ENCODE measurements at regions not wholly inside any gene's neighbourhood (a gene's known extent, or its start where the extent isn't known, plus 50 kb on each side); places are given as distances from the start of the nearest gene placed in this dataset.

DNA sequence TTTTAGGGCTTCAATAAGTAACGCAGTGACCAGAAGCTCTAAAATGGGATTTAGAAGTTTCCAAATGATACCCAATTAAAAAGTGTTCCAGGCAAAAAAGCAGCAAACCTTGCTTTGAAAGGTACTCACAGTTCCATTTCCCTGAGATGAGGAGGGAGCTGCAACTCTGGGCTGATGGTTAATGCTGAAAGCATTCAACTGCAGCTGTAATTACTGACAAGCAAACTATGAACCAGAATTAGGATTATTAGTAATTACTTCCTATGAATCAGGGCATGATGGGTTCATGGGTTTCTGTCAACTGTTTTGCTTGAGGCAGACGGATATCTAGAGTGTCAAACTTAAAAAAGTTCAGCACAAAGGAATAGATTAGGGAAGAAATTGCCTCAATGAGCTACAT is 357.4 kb downstream of the STIM2 start:
- no peak for TF ChIP-seq EP300 (IDR thresholded peaks at IDR 0.05)
- no peak for TF ChIP-seq POLR2A (IDR thresholded peaks at IDR 0.05)
- no peak for TF ChIP-seq POLR2AphosphoS5 (IDR thresholded peaks at IDR 0.05)
- TF ChIP-seq, protein P1, sequence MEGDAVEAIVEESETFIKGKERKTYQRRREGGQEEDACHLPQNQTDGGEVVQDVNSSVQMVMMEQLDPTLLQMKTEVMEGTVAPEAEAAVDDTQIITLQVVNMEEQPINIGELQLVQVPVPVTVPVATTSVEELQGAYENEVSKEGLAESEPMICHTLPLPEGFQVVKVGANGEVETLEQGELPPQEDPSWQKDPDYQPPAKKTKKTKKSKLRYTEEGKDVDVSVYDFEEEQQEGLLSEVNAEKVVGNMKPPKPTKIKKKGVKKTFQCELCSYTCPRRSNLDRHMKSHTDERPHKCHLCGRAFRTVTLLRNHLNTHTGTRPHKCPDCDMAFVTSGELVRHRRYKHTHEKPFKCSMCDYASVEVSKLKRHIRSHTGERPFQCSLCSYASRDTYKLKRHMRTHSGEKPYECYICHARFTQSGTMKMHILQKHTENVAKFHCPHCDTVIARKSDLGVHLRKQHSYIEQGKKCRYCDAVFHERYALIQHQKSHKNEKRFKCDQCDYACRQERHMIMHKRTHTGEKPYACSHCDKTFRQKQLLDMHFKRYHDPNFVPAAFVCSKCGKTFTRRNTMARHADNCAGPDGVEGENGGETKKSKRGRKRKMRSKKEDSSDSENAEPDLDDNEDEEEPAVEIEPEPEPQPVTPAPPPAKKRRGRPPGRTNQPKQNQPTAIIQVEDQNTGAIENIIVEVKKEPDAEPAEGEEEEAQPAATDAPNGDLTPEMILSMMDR (IDR thresholded peaks at IDR 0.05) = no peak
- DNase-seq = no peak
- H3K27ac ChIP-seq = no peak overlapping the region
- no peaks in the 10 kb centered on the region for H3K27me3 ChIP-seq
- H3K4me3 ChIP-seq = no peak overlapping the region
- H3K9me3 ChIP-seq = no peaks in the 10 kb centered on the region
- WGBS, 5 donors = 54 to 70% (median 63%) methylated on average over 2 of the region's 2 CpGs
- H3K4me1 ChIP-seq = no peaks in the 10 kb centered on the region
- intact Hi-C loops (cut with DNase I; ENCODE audit: low total_unique reads) = no loop called here
- H3K36me3 ChIP-seq = no peaks in the 10 kb centered on the region

DNA sequence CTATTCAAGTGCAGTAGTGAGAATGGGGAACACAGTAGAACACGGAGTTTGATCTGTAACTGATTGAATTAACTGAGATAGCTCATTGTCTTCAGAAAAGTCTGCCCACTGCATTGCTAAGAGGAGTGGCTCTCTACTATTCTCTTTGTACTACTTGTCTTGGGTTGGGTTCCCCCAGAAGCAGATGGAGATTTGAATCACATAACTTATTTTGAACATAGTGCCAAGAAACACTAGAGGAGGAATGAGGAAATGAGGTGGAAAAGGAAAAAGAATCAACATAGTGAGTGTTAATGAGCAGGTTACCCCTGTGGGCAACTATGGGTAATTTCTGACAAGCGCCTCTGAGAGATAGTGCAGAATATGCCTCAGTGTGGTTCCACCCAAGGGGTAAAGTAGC is 362.7 kb downstream of the STIM2 start:
- TF ChIP-seq POLR2A (IDR thresholded peaks at IDR 0.05) (no peak), EP300 (IDR thresholded peaks at IDR 0.05) (no peak), POLR2AphosphoS5 (IDR thresholded peaks at IDR 0.05) (no peak)
- TF ChIP-seq, protein P1 (IDR thresholded peaks at IDR 0.05) = no peak
- no peaks in the 10 kb centered on the region for H3K36me3 ChIP-seq
- 69 to 75% (median 73%) methylated on average over 2 of the region's 2 CpGs for WGBS, 5 donors

DNA sequence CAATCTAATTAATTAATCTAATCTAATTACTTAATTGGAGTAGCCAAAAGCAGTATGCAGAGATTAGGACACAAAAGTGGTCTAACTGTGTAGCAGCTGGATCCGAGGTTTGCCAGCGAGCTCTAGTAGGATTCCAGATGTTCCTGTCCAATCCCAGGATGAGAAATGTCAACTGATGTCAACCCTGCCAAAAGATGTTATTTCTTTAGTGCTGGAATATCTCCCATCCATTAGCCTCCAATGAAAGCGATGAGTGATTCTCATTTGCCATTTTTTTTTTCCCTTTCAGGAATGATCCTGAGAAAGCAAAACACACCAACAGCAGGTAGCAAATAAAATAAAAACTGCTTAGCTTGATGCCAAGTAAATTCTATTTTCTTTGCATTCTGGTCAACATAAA is 372.9 kb downstream of the STIM2 start:
- Histone ChIP-seq H3K27me3 (no peaks in the 10 kb centered on the region), H3K4me3 (no peak overlapping the region), H3K27ac (no peak overlapping the region), H3K36me3 (no peaks in the 10 kb centered on the region), H3K9me3 (no peaks in the 10 kb centered on the region), H3K4me1 (no peaks in the 10 kb centered on the region)
- intact Hi-C loops (cut with DNase I; ENCODE audit: low total_unique reads) = no loop called here
- peak in 1 of 2 donors; percentile 14 for DNase-seq
- 60 to 87% (median 81%) methylated on average over 3 of the region's 3 CpGs for WGBS, 5 donors
- TF ChIP-seq POLR2AphosphoS5 (IDR thresholded peaks at IDR 0.05) = no peak
- TF ChIP-seq POLR2A (IDR thresholded peaks at IDR 0.05) = no peak
- TF ChIP-seq, protein P1 (IDR thresholded peaks at IDR 0.05) = no peak
- no peak for TF ChIP-seq EP300 (IDR thresholded peaks at IDR 0.05)

More for the DNA sequence above, 362.7 kb downstream of the STIM2 start:
- Histone ChIP-seq H3K4me3 (no peak overlapping the region), H3K27me3 (no peaks in the 10 kb centered on the region), H3K9me3 (no peaks in the 10 kb centered on the region), H3K27ac (no peak overlapping the region), H3K4me1 (no peaks in the 10 kb centered on the region)
- no peak for DNase-seq
- intact Hi-C loops (cut with DNase I; ENCODE audit: low total_unique reads) = no loop called here

DNA sequence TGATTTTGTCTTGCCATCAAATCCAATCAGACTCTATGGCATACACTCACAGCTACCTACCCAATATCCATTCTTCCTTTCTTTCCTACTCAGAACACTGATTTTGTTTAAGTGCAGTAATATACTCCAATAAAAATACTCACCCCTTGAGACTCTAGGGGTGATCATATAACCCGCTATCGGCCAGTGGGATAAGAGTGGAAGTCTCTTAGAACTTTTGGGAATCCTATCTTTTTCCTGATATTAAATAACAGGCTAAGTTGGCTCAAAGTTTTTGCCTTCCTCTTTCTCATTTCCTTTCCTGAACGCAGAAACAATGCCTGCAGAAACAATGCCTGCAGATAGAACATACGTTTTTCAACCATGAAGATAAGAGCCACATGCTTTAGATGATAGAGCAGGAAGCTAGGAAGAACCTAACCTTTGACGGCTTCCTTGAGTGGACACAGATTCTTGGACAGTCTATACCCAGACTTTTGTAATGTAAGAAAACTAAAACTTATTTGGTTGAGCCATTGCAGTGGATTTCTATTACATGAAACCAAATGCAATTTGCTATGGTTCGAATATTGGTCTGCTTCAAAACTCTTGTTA is 373.8 kb downstream of the STIM2 start:
- H3K4me3 ChIP-seq = no peak overlapping the region
- H3K27ac ChIP-seq = no peak overlapping the region
- DNase-seq = no peak
- H3K36me3 ChIP-seq = no peaks in the 10 kb centered on the region
- no peaks in the 10 kb centered on the region for H3K27me3 ChIP-seq
- 60 to 66% (median 63%) methylated on average over 6 of the region's 6 CpGs for WGBS, 5 donors
- no peaks in the 10 kb centered on the region for H3K4me1 ChIP-seq
- H3K9me3 ChIP-seq = no peaks in the 10 kb centered on the region
- TF ChIP-seq EP300 (IDR thresholded peaks at IDR 0.05) (no peak), POLR2A (IDR thresholded peaks at IDR 0.05) (no peak), POLR2AphosphoS5 (IDR thresholded peaks at IDR 0.05) (no peak)
- TF ChIP-seq, protein P1 (IDR thresholded peaks at IDR 0.05) = no peak
- intact Hi-C loops (cut with DNase I; ENCODE audit: low total_unique reads) = no loop called here
